Activated naive CD4-positive, alpha-beta T cell treated with anti-CD3 and anti-CD28 coated beads, Interleukin-2, amount 50 U/mL, for 24 hours (primary cell): ENCODE measurements at regions not wholly inside any gene's neighbourhood (a gene's known extent, or its start where the extent isn't known, plus 50 kb on each side); places are given as distances from the start of the nearest gene placed in this dataset.

Experiments
- H3K27ac Mint-ChIP-seq: one replicate; pipeline ENCODE4 v1.8.0; 2021; ENCODE audit warnings: mild to moderate bottlenecking, mixed read lengths
- H3K27me3 Mint-ChIP-seq: one replicate; pipeline ENCODE4 v1.8.0; 2021; ENCODE audit warnings: mixed read lengths
- H3K36me3 Mint-ChIP-seq: one replicate; pipeline ENCODE4 v1.8.0; 2021; ENCODE audit warnings: mixed read lengths
- H3K4me1 Mint-ChIP-seq: one replicate; pipeline ENCODE4 v1.8.0; 2021; ENCODE audit warnings: mixed read lengths
- H3K4me3 Mint-ChIP-seq: one replicate; pipeline ENCODE4 v1.8.0; 2021; ENCODE audit warnings: mild to moderate bottlenecking, mixed read lengths
- H3K9me3 Mint-ChIP-seq: one replicate; pipeline ENCODE4 v1.8.0; 2021; ENCODE audit warnings: mixed read lengths

GRCh38 chr5:133688391-133688790 lies 76.0 kb upstream of the FSTL4 start:
- Mint-ChIP-seq H3K36me3 (no peaks in the 10 kb centered on the region), H3K9me3 (no peaks in the 10 kb centered on the region), H3K27ac (no peak overlapping the region), H3K4me1 (no peaks in the 10 kb centered on the region), H3K4me3 (no peak overlapping the region), H3K27me3 (peaks cover 11% of the 10 kb centered on the region)

GRCh38 chr5:133687212-133688061 lies 75.1 kb upstream of the FSTL4 start:
- H3K27me3 Mint-ChIP-seq: peaks cover 11% of the 10 kb centered on the region
- no peaks in the 10 kb centered on the region for H3K36me3 Mint-ChIP-seq
- no peak overlapping the region for H3K27ac Mint-ChIP-seq
- no peaks in the 10 kb centered on the region for H3K9me3 Mint-ChIP-seq
- no peak overlapping the region for H3K4me3 Mint-ChIP-seq
- H3K4me1 Mint-ChIP-seq: no peaks in the 10 kb centered on the region

GRCh38 chr5:133686566-133686965 lies 74.2 kb upstream of the FSTL4 start:
- Mint-ChIP-seq H3K9me3 (no peaks in the 10 kb centered on the region), H3K27ac (peak overlapping the region; percentile 70), H3K4me3 (no peak overlapping the region), H3K27me3 (peaks cover 11% of the 10 kb centered on the region), H3K4me1 (no peaks in the 10 kb centered on the region), H3K36me3 (no peaks in the 10 kb centered on the region)

- Mint-ChIP-seq H3K27ac (no peak overlapping the region), H3K36me3 (no peaks in the 10 kb centered on the region), H3K27me3 (peaks cover 11% of the 10 kb centered on the region), H3K4me3 (no peak overlapping the region), H3K9me3 (no peaks in the 10 kb centered on the region), H3K4me1 (no peaks in the 10 kb centered on the region)
Observed at GRCh38 chr5:133685402-133686018, 73.2 kb upstream of the FSTL4 start.

- Mint-ChIP-seq H3K27ac (no peak overlapping the region), H3K27me3 (peaks cover 5% of the 10 kb centered on the region), H3K9me3 (no peaks in the 10 kb centered on the region), H3K36me3 (no peaks in the 10 kb centered on the region), H3K4me1 (no peaks in the 10 kb centered on the region), H3K4me3 (no peak overlapping the region)
Observed at GRCh38 chr5:133683646-133684596, 71.6 kb upstream of the FSTL4 start.

GRCh38 chr5:133682451-133682850 lies 70.1 kb upstream of the FSTL4 start:
- Mint-ChIP-seq H3K4me3 (no peak overlapping the region), H3K36me3 (no peaks in the 10 kb centered on the region), H3K27me3 (peaks cover 5% of the 10 kb centered on the region), H3K9me3 (no peaks in the 10 kb centered on the region), H3K27ac (no peak overlapping the region), H3K4me1 (no peaks in the 10 kb centered on the region)

- Mint-ChIP-seq H3K4me1 (no peaks in the 10 kb centered on the region), H3K9me3 (no peaks in the 10 kb centered on the region), H3K27ac (no peak overlapping the region), H3K27me3 (peaks cover 5% of the 10 kb centered on the region), H3K4me3 (no peak overlapping the region), H3K36me3 (no peaks in the 10 kb centered on the region)
Observed at GRCh38 chr5:133681896-133682295, 69.6 kb upstream of the FSTL4 start.

- no peaks in the 10 kb centered on the region for H3K36me3 Mint-ChIP-seq
- no peaks in the 10 kb centered on the region for H3K9me3 Mint-ChIP-seq
- no peak overlapping the region for H3K27ac Mint-ChIP-seq
- H3K4me3 Mint-ChIP-seq: no peak overlapping the region
- H3K4me1 Mint-ChIP-seq: no peaks in the 10 kb centered on the region
- peaks cover 2% of the 10 kb centered on the region for H3K27me3 Mint-ChIP-seq
Observed at GRCh38 chr5:133680830-133681565, 68.7 kb upstream of the FSTL4 start.

- no peaks in the 10 kb centered on the region for H3K4me1 Mint-ChIP-seq
- H3K9me3 Mint-ChIP-seq: no peaks in the 10 kb centered on the region
- H3K27me3 Mint-ChIP-seq: no peaks in the 10 kb centered on the region
- H3K27ac Mint-ChIP-seq: no peak overlapping the region
- H3K36me3 Mint-ChIP-seq: no peaks in the 10 kb centered on the region
- H3K4me3 Mint-ChIP-seq: no peak overlapping the region
Observed at GRCh38 chr5:133679534-133679933, 67.2 kb upstream of the FSTL4 start.

GRCh38 chr5:133675376-133676154 lies 63.2 kb upstream of the FSTL4 start:
- H3K36me3 Mint-ChIP-seq: no peaks in the 10 kb centered on the region
- H3K27me3 Mint-ChIP-seq: peaks cover 5% of the 10 kb centered on the region
- peaks cover 5% of the 10 kb centered on the region for H3K9me3 Mint-ChIP-seq
- H3K4me3 Mint-ChIP-seq: no peak overlapping the region
- H3K4me1 Mint-ChIP-seq: no peaks in the 10 kb centered on the region
- no peak overlapping the region for H3K27ac Mint-ChIP-seq

- H3K27ac Mint-ChIP-seq: no peak overlapping the region
- H3K4me1 Mint-ChIP-seq: no peaks in the 10 kb centered on the region
Observed at GRCh38 chr5:133670336-133670735, 58.0 kb upstream of the FSTL4 start.

GRCh38 chr5:133669472-133669871 lies 57.1 kb upstream of the FSTL4 start:
- Mint-ChIP-seq H3K27ac (no peak overlapping the region), H3K36me3 (no peaks in the 10 kb centered on the region), H3K4me1 (no peaks in the 10 kb centered on the region), H3K27me3 (peaks cover 13% of the 10 kb centered on the region), H3K9me3 (peaks cover 5% of the 10 kb centered on the region), H3K4me3 (no peak overlapping the region)

More at GRCh38 chr5:133670336-133670735, 58.0 kb upstream of the FSTL4 start:
- H3K36me3 Mint-ChIP-seq: no peaks in the 10 kb centered on the region
- peaks cover 11% of the 10 kb centered on the region for H3K27me3 Mint-ChIP-seq
- H3K4me3 Mint-ChIP-seq: no peak overlapping the region
- peaks cover 5% of the 10 kb centered on the region for H3K9me3 Mint-ChIP-seq

GRCh38 chr5:133668458-133668857 lies 56.1 kb upstream of the FSTL4 start:
- Mint-ChIP-seq H3K9me3 (peaks cover 5% of the 10 kb centered on the region), H3K4me3 (no peak overlapping the region), H3K27me3 (peaks cover 13% of the 10 kb centered on the region), H3K36me3 (no peaks in the 10 kb centered on the region), H3K27ac (no peak overlapping the region), H3K4me1 (no peaks in the 10 kb centered on the region)

GRCh38 chr5:133667217-133667616 lies 54.9 kb upstream of the FSTL4 start:
- peaks cover 1% of the 10 kb centered on the region for H3K9me3 Mint-ChIP-seq

More at GRCh38 chr5:133667217-133667616, 54.9 kb upstream of the FSTL4 start:
- Mint-ChIP-seq H3K4me3 (no peak overlapping the region), H3K27me3 (peaks cover 9% of the 10 kb centered on the region), H3K4me1 (no peaks in the 10 kb centered on the region), H3K36me3 (no peaks in the 10 kb centered on the region), H3K27ac (no peak overlapping the region)
